ENCODE measurements at regions not wholly inside any gene's neighbourhood (a gene's known extent, or its start where the extent isn't known, plus 50 kb on each side); places are given as distances from the start of the nearest gene placed in this dataset.

- DNase-seq (ENCODE audit: low read depth in 1 of 2, low spot score in 1 of 2): no peak
These were observed 1943.3 kb downstream of the MAT2B start for GRCh38 chr5:165448753-165449152.

- no peak for DNase-seq (ENCODE audit: low read depth in 1 of 2, low spot score in 1 of 2)
These were observed 1952.6 kb downstream of the MAT2B start for GRCh38 chr5:165457859-165458481.

GRCh38 chr5:165459232-165459631, 1953.8 kb downstream of the MAT2B start:
- no peak for DNase-seq (ENCODE audit: low read depth in 1 of 2, low spot score in 1 of 2)

- DNase-seq (ENCODE audit: low read depth in 1 of 2, low spot score in 1 of 2): no peak
These were observed 1955.5 kb downstream of the MAT2B start for GRCh38 chr5:165460911-165461310.

GRCh38 chr5:165477546-165477945, 1972.1 kb downstream of the MAT2B start:
- no peak for DNase-seq (ENCODE audit: low read depth in 1 of 2, low spot score in 1 of 2)

GRCh38 chr5:165495829-165496380, 1990.5 kb downstream of the MAT2B start:
- no peak for DNase-seq (ENCODE audit: low read depth in 1 of 2, low spot score in 1 of 2)

GRCh38 chr5:165497707-165498106, 1992.3 kb downstream of the MAT2B start:
- DNase-seq (ENCODE audit: low read depth in 1 of 2, low spot score in 1 of 2): no peak

- no peak for DNase-seq (ENCODE audit: low read depth in 1 of 2, low spot score in 1 of 2)
These were observed 1997.7 kb downstream of the MAT2B start for GRCh38 chr5:165502893-165503691.

- DNase-seq (ENCODE audit: low read depth in 1 of 2, low spot score in 1 of 2): no peak
These were observed 1999.3 kb downstream of the MAT2B start for GRCh38 chr5:165504674-165505073.

GRCh38 chr5:165508286-165508685, 2002.9 kb downstream of the MAT2B start:
- no peak for DNase-seq (ENCODE audit: low read depth in 1 of 2, low spot score in 1 of 2)

- DNase-seq (ENCODE audit: low read depth in 1 of 2, low spot score in 1 of 2): no peak
These were observed 2003.4 kb downstream of the MAT2B start for GRCh38 chr5:165508861-165509260.

- no peak for DNase-seq (ENCODE audit: low read depth in 1 of 2, low spot score in 1 of 2)
These were observed 2016.6 kb downstream of the MAT2B start for GRCh38 chr5:165521816-165522610.

- DNase-seq (ENCODE audit: low read depth in 1 of 2, low spot score in 1 of 2): no peak
These were observed 2019.9 kb downstream of the MAT2B start for GRCh38 chr5:165525271-165525670.

GRCh38 chr5:165526357-165526756, 2020.9 kb downstream of the MAT2B start:
- no peak for DNase-seq (ENCODE audit: low read depth in 1 of 2, low spot score in 1 of 2)

GRCh38 chr5:165527577-165527976, 2022.2 kb downstream of the MAT2B start:
- DNase-seq (ENCODE audit: low read depth in 1 of 2, low spot score in 1 of 2): no peak

- no peak for DNase-seq (ENCODE audit: low read depth in 1 of 2, low spot score in 1 of 2)
These were observed 2032.6 kb downstream of the MAT2B start for GRCh38 chr5:165538065-165538464.

- DNase-seq (ENCODE audit: low read depth in 1 of 2, low spot score in 1 of 2): no peak
These were observed 2054.2 kb downstream of the MAT2B start for GRCh38 chr5:165559645-165560044.

GRCh38 chr5:165560648-165561047, 2055.2 kb downstream of the MAT2B start:
- DNase-seq (ENCODE audit: low read depth in 1 of 2, low spot score in 1 of 2): no peak

- no peak for DNase-seq (ENCODE audit: low read depth in 1 of 2, low spot score in 1 of 2)
These were observed 2060.5 kb downstream of the MAT2B start for GRCh38 chr5:165565911-165566310.

GRCh38 chr5:165569551-165569950, 2064.1 kb downstream of the MAT2B start:
- no peak for DNase-seq (ENCODE audit: low read depth in 1 of 2, low spot score in 1 of 2)

GRCh38 chr5:165573445-165573844, 2068.0 kb downstream of the MAT2B start:
- no peak for DNase-seq (ENCODE audit: low read depth in 1 of 2, low spot score in 1 of 2)

- DNase-seq (ENCODE audit: low read depth in 1 of 2, low spot score in 1 of 2): no peak
These were observed 2068.7 kb downstream of the MAT2B start for GRCh38 chr5:165574100-165574499.
